ENCODE measurements at regions not wholly inside any gene's neighbourhood (a gene's known extent, or its start where the extent isn't known, plus 50 kb on each side); places are given as distances from the start of the nearest gene placed in this dataset.

- no peaks in the 10 kb centered on the region for H3K36me3 ChIP-seq (ENCODE audit: control insufficient read depth, insufficient read depth, low read length)
- intact Hi-C loops (cut with micrococcal nuclease) (no loop called here), in situ Hi-C loops (cut with MboI) (no loop called here)
- WGBS (ENCODE audit: insufficient coverage, low coverage, missing lambda C conversion rate), result 30% methylated on average over 3 of the region's 3 CpGs
- BruUV-seq (replicated peaks), result no TSS peak
- no peaks in the 10 kb centered on the region for H4K20me1 ChIP-seq (replicated peaks; ENCODE audit: control insufficient read depth, insufficient read depth, low read length)
- no peak overlapping the region for H3K9ac ChIP-seq (ENCODE audit: insufficient read depth in 1 of 2, low read depth in 2 of 2, low read length in 2 of 2)
- DNase-seq (ENCODE audit: extremely low read depth in 1 of 4, low spot score in 3 of 4) (no peak), ATAC-seq (peak; percentile 65), FAIRE-seq (no peak)
- H3K4me1 ChIP-seq (replicated peaks in 1 of 2; ENCODE audit: control insufficient read depth in 2 of 2, insufficient read depth in 2 of 2, low read length in 2 of 2), result peaks cover 0 to 16% of the 10 kb centered on the region in 2 experiments; a peak in 3 of 5 replicates
- no peak overlapping the region for H3K27ac ChIP-seq (ENCODE audit: extremely low read depth, low read depth, low read length)
- H3K4me2 ChIP-seq (ENCODE audit: insufficient read depth, low read length), result no peak overlapping the region
- no peaks in the 10 kb centered on the region for H3K9me3 ChIP-seq (replicated peaks; ENCODE audit: control insufficient read depth, insufficient read depth, low read depth, low read length)
- H3K4me3 ChIP-seq, result no peak overlapping the region
- TF ChIP-seq CTCF (IDR thresholded peaks at IDR 0.05 in 2 of 3, conservative IDR thresholded peaks at IDR 0.05 in 1 of 3; ENCODE audit: insufficient read depth in 2 of 3, low read depth in 1 of 3, low read length in 3 of 3) (0 out of 6 replicates have a peak, but pooled peaks of 1 of the 3 experiments have one; percentile 20), HDAC8 (tag; IDR thresholded peaks at IDR 0.05) (no peak)
- H3K9me1 ChIP-seq (ENCODE audit: control insufficient read depth, insufficient read depth, low read length), result no peaks in the 10 kb centered on the region
- ChIA-PET CTCF (ENCODE audit: low intra/inter-chr PET ratio) (no interaction called here), POLR2A (interaction anchor here (0.6 kb wide), 1 partner anchor 7 kb away, joined by 4 read pairs; no protein-coding TSS in a partner anchor)
- H3K27me3 ChIP-seq (ENCODE audit: control insufficient read depth in 2 of 2, insufficient read depth in 2 of 2, low read length in 2 of 2), result no peaks in the 10 kb centered on the region
- H2AFZ ChIP-seq (ENCODE audit: low read depth, low read length), result 0 out of 2 replicates have a peak overlapping the region, but pooled peaks have one; percentile 24
- H3K79me2 ChIP-seq (ENCODE audit: control insufficient read depth, insufficient read depth, low read length), result no peaks in the 10 kb centered on the region
These were observed 372.1 kb upstream of the MKI67 start for GRCh38 chr10:128498378-128498730.

DNA sequence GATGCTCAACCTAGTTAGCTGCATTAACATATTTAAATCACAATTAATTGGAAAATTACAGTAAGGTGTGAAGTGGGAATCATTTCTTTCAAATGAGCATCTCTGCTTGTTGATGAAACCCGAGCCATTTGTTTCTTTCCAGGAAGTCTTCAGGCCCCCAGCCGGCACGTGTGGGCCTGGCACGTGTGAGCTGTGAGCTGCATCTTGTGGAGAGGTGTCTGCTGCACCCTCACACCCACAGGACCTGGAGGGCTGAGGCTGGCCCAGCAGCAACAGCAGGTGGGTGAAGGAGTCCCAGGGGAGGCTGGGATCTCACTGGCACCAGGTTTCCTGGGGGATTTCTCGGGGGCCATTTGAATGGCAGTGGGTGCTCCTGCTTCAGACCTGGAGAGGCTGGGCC, 372.5 kb upstream of the MKI67 start:
- POLR2A ChIA-PET, result no interaction called here
- ATAC-seq (no peak), DNase-seq (ENCODE audit: extremely low read depth in 1 of 4, low spot score in 3 of 4) (no peak), FAIRE-seq (no peak)
- Histone ChIP-seq H3K9ac (ENCODE audit: insufficient read depth in 1 of 2, low read depth in 2 of 2, low read length in 2 of 2) (no peak overlapping the region), H3K79me2 (ENCODE audit: control insufficient read depth, insufficient read depth, low read length) (no peaks in the 10 kb centered on the region), H4K20me1 (replicated peaks; ENCODE audit: control insufficient read depth, insufficient read depth, low read length) (no peaks in the 10 kb centered on the region), H3K9me3 (replicated peaks; ENCODE audit: control insufficient read depth, insufficient read depth, low read depth, low read length) (no peaks in the 10 kb centered on the region), H3K4me2 (ENCODE audit: insufficient read depth, low read length) (no peak overlapping the region), H3K4me1 (replicated peaks in 1 of 2; ENCODE audit: control insufficient read depth in 2 of 2, insufficient read depth in 2 of 2, low read length in 2 of 2) (peaks cover 0 to 16% of the 10 kb centered on the region in 2 experiments; a peak in 3 of 5 replicates), H2AFZ (ENCODE audit: low read depth, low read length) (no peak overlapping the region), H3K4me3 (no peak overlapping the region), H3K9me1 (ENCODE audit: control insufficient read depth, insufficient read depth, low read length) (no peaks in the 10 kb centered on the region), H3K36me3 (ENCODE audit: control insufficient read depth, insufficient read depth, low read length) (no peaks in the 10 kb centered on the region), H3K27ac (ENCODE audit: extremely low read depth, low read depth, low read length) (no peak overlapping the region), H3K27me3 (ENCODE audit: control insufficient read depth in 2 of 2, insufficient read depth in 2 of 2, low read length in 2 of 2) (no peaks in the 10 kb centered on the region)
- no TSS peak for BruUV-seq (replicated peaks)
- 13% methylated on average over 2 of the region's 5 CpGs for WGBS (ENCODE audit: insufficient coverage, low coverage, missing lambda C conversion rate)
- in situ Hi-C loops (cut with MboI), result no loop called here
- CTCF ChIA-PET (ENCODE audit: low intra/inter-chr PET ratio), result no interaction called here
- intact Hi-C loops (cut with micrococcal nuclease), result no loop called here
- TF ChIP-seq SAFB2 (IDR thresholded peaks at IDR 0.05; ENCODE audit: borderline replicate concordance, low read depth, low read length, severe bottlenecking) (no peak), MXI1 (IDR thresholded peaks at IDR 0.05; ENCODE audit: low read depth, low read length) (no peak), ZNF639 (CRISPR knock-in tag; conservative IDR thresholded peaks at IDR 0.05 in 1 of 2, IDR thresholded peaks at IDR 0.05 in 1 of 2) (no peak), TCF15 (CRISPR knock-in tag; IDR thresholded peaks at IDR 0.05) (no peak), TARDBP (IDR thresholded peaks at IDR 0.05) (no peak), GTF2A2 (tag; IDR thresholded peaks at IDR 0.05) (no peak), ZNF274 (IDR thresholded peaks at IDR 0.05; ENCODE audit: borderline replicate concordance, low read depth, low read length) (no peak)
- TF ChIP-seq, protein P1, sequence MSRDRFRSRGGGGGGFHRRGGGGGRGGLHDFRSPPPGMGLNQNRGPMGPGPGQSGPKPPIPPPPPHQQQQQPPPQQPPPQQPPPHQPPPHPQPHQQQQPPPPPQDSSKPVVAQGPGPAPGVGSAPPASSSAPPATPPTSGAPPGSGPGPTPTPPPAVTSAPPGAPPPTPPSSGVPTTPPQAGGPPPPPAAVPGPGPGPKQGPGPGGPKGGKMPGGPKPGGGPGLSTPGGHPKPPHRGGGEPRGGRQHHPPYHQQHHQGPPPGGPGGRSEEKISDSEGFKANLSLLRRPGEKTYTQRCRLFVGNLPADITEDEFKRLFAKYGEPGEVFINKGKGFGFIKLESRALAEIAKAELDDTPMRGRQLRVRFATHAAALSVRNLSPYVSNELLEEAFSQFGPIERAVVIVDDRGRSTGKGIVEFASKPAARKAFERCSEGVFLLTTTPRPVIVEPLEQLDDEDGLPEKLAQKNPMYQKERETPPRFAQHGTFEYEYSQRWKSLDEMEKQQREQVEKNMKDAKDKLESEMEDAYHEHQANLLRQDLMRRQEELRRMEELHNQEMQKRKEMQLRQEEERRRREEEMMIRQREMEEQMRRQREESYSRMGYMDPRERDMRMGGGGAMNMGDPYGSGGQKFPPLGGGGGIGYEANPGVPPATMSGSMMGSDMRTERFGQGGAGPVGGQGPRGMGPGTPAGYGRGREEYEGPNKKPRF (IDR thresholded peaks at IDR 0.05; ENCODE audit: low read depth, low read length), result no peak

All from K562 (cell line).